ENCODE measurements at regions not wholly inside any gene's neighbourhood (a gene's known extent, or its start where the extent isn't known, plus 50 kb on each side); places are given as distances from the start of the nearest gene placed in this dataset.

DNA sequence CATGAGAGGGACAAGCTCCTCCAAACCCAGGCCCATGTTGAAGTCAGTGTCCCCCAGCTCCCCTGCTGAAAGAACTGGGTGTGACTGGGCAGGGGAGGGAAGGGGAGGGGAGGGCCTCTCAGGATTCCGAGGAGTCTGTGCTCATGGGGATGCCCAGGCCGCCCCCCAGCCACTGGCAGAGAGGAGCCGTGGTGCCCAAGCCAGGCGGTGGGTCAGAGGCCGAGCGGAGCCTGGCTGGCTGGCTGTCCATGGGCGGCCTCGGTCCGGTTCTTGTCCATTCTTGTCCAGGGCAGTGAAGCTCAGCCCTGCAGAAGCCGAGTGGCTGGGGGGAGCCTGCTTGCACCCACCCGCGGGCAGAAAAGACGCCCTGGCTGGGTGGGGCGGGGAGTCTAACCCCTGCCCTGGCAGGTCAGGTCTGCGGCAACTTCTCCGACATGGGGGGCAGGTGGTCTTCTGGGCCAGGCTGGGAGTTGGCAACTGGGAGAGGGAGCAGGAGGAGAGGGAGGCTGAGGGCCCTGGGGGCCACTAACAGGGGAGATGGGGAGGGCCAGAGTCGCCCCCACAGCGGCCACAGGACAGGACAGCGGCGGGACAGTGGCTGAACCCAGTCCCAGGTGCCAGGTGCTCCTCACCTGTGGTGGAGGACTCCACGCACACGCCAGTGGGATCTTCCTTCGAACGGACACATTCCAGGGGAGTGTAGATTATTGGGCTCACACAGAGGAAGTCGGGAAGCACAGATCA lies 54.1 kb downstream of the FOXL3 start:
- TF ChIP-seq, protein P1, sequence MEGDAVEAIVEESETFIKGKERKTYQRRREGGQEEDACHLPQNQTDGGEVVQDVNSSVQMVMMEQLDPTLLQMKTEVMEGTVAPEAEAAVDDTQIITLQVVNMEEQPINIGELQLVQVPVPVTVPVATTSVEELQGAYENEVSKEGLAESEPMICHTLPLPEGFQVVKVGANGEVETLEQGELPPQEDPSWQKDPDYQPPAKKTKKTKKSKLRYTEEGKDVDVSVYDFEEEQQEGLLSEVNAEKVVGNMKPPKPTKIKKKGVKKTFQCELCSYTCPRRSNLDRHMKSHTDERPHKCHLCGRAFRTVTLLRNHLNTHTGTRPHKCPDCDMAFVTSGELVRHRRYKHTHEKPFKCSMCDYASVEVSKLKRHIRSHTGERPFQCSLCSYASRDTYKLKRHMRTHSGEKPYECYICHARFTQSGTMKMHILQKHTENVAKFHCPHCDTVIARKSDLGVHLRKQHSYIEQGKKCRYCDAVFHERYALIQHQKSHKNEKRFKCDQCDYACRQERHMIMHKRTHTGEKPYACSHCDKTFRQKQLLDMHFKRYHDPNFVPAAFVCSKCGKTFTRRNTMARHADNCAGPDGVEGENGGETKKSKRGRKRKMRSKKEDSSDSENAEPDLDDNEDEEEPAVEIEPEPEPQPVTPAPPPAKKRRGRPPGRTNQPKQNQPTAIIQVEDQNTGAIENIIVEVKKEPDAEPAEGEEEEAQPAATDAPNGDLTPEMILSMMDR (IDR thresholded peaks at IDR 0.05), result no peak
- no peak for TF ChIP-seq POLR2A (IDR thresholded peaks at IDR 0.05)

All from thyroid gland (tissue), 4 donors.